ENCODE measurements at regions not wholly inside any gene's neighbourhood (a gene's known extent, or its start where the extent isn't known, plus 50 kb on each side); places are given as distances from the start of the nearest gene placed in this dataset.
"Not testable (repeated sequence)": the region's sequence is repeated elsewhere in the genome, so short reads cannot be mapped to it uniquely, and the experiment has no call there.

DNA sequence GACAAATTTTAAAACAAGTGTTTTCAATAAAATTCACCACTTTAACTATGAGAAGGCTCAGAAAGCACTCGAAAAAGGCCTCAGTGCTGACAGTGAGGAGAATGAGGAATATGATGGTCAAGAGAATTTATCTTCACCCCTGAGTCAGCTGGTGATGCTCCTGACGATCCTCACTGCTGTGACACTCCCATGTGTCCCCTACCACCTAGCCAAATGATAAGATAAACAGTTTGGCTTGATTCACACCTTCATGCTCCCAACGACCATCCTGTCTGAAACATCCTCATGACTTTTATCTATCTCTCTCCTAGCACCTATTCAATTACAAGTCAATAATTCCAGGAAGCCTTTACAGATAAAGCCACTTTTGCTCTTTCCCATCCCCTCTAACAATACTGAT lies 66.0 kb upstream of the PDPR start:
- Histone ChIP-seq H4K20me1 (ENCODE audit: insufficient read depth, low read length) (peaks cover 19% of the 10 kb centered on the region), H3K79me2 (ENCODE audit: insufficient read depth, low read length) (peaks cover 25% of the 10 kb centered on the region)
- H3K36me3 Mint-ChIP-seq (ENCODE audit: low read depth, unreplicated experiment); H3K4me1 ChIP-seq (ENCODE audit: insufficient read depth, low read length); H3K27me3 ChIP-seq (ENCODE audit: insufficient read depth, low read length); H3K27me3 Mint-ChIP-seq (ENCODE audit: low read depth, unreplicated experiment); H2AFZ ChIP-seq (ENCODE audit: low read depth, low read length); H3K4me2 ChIP-seq (ENCODE audit: low read length); H3K4me1 Mint-ChIP-seq (ENCODE audit: low read depth, unreplicated experiment); H3K9ac ChIP-seq (ENCODE audit: low read length); H3K36me3 ChIP-seq (ENCODE audit: insufficient read depth, low read length); H3K27ac ChIP-seq (ENCODE audit: low read depth, low read length); H3K9me3 Mint-ChIP-seq (ENCODE audit: unreplicated experiment); H3K4me3 ChIP-seq (ENCODE audit: insufficient read depth, low read depth, low read length); FAIRE-seq; H3K9me3 ChIP-seq (ENCODE audit: insufficient read depth, low read depth, low read length); H3K4me3 Mint-ChIP-seq (ENCODE audit: unreplicated experiment); H3K27ac Mint-ChIP-seq (ENCODE audit: unreplicated experiment); DNase-seq (ENCODE audit: low read depth): not testable (repeated sequence)

GRCh38 chr16:70058056-70058455 lies 56.1 kb upstream of the PDPR start:
- peaks cover 41% of the 10 kb centered on the region for H3K79me2 ChIP-seq (ENCODE audit: insufficient read depth, low read length)
- H3K9me3 Mint-ChIP-seq (ENCODE audit: unreplicated experiment); H3K9me3 ChIP-seq (ENCODE audit: insufficient read depth, low read depth, low read length); H3K4me1 ChIP-seq (ENCODE audit: insufficient read depth, low read length); H3K4me3 ChIP-seq (ENCODE audit: insufficient read depth, low read depth, low read length); H3K27ac ChIP-seq (ENCODE audit: low read depth, low read length); H3K9ac ChIP-seq (ENCODE audit: low read length); H3K4me2 ChIP-seq (ENCODE audit: low read length); H3K36me3 Mint-ChIP-seq (ENCODE audit: low read depth, unreplicated experiment); H3K4me1 Mint-ChIP-seq (ENCODE audit: low read depth, unreplicated experiment); FAIRE-seq; H3K27me3 Mint-ChIP-seq (ENCODE audit: low read depth, unreplicated experiment); H3K4me3 Mint-ChIP-seq (ENCODE audit: unreplicated experiment); H3K36me3 ChIP-seq (ENCODE audit: insufficient read depth, low read length); H3K27ac Mint-ChIP-seq (ENCODE audit: unreplicated experiment); DNase-seq (ENCODE audit: low read depth); H3K27me3 ChIP-seq (ENCODE audit: insufficient read depth, low read length); H2AFZ ChIP-seq (ENCODE audit: low read depth, low read length): not testable (repeated sequence)
- peaks cover 40% of the 10 kb centered on the region for H4K20me1 ChIP-seq (ENCODE audit: insufficient read depth, low read length)

DNA sequence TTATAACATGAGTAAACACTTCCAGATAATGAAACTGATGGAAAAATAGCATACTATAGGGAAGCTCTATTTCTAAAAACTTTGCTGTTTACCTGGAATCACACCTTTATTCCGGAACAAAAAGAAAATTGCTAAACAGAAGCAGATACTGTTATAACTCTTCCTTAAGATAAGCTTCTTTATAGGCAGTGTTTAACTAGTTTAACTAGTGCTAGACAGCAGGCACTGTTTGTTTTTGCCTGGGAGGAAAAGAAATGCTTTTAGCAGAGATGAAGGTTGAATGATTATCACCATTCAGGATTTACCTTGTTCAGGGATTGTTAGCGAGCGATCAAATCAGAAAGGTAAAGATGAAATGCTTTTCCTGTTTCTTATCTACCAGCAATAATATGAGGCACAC lies 54.7 kb upstream of the PDPR start:
- H3K36me3 ChIP-seq (ENCODE audit: insufficient read depth, low read length); H3K4me3 ChIP-seq (ENCODE audit: insufficient read depth, low read depth, low read length); H3K4me1 ChIP-seq (ENCODE audit: insufficient read depth, low read length); H2AFZ ChIP-seq (ENCODE audit: low read depth, low read length); FAIRE-seq; H3K27me3 Mint-ChIP-seq (ENCODE audit: low read depth, unreplicated experiment); DNase-seq (ENCODE audit: low read depth); H3K9me3 Mint-ChIP-seq (ENCODE audit: unreplicated experiment); H3K9me3 ChIP-seq (ENCODE audit: insufficient read depth, low read depth, low read length); H3K4me3 Mint-ChIP-seq (ENCODE audit: unreplicated experiment); H3K27ac ChIP-seq (ENCODE audit: low read depth, low read length); H3K9ac ChIP-seq (ENCODE audit: low read length); H3K4me2 ChIP-seq (ENCODE audit: low read length); H3K27me3 ChIP-seq (ENCODE audit: insufficient read depth, low read length); H3K36me3 Mint-ChIP-seq (ENCODE audit: low read depth, unreplicated experiment); H3K27ac Mint-ChIP-seq (ENCODE audit: unreplicated experiment): not testable (repeated sequence)
- H3K79me2 ChIP-seq (ENCODE audit: insufficient read depth, low read length), result peaks cover 47% of the 10 kb centered on the region
- H3K4me1 Mint-ChIP-seq (ENCODE audit: low read depth, unreplicated experiment), result peaks cover 13% of the 10 kb centered on the region
- peaks cover 53% of the 10 kb centered on the region for H4K20me1 ChIP-seq (ENCODE audit: insufficient read depth, low read length)

DNA sequence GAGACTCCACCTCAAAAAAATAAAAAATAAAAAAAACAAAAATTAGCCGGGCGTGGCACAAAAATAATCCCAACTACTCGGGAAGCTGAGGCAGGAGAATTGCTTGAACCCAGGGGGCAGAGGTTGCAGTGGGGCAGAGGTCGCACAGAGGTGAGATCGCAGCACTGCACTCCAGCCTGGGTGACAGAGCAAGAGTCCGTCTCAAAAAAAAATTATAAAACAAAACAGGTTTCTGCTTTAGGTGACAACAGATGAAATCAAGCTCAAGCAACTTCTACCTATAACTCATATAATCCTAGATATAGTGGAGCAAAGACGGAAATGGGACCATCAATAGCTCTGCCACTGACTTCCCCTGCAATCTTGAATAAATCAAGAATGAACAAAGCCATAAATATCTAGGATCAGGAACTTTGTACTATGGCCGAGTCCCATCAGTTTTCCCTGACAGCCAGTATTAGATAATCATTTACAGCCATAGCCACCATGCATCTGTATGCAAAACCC lies 53.6 kb upstream of the PDPR start:
- H3K36me3 Mint-ChIP-seq (ENCODE audit: low read depth, unreplicated experiment); H3K9me3 Mint-ChIP-seq (ENCODE audit: unreplicated experiment); FAIRE-seq; H3K9me3 ChIP-seq (ENCODE audit: insufficient read depth, low read depth, low read length); H3K27ac ChIP-seq (ENCODE audit: low read depth, low read length); H3K27ac Mint-ChIP-seq (ENCODE audit: unreplicated experiment); H3K4me3 ChIP-seq (ENCODE audit: insufficient read depth, low read depth, low read length); H3K9ac ChIP-seq (ENCODE audit: low read length); H3K36me3 ChIP-seq (ENCODE audit: insufficient read depth, low read length); H3K4me3 Mint-ChIP-seq (ENCODE audit: unreplicated experiment); H3K27me3 ChIP-seq (ENCODE audit: insufficient read depth, low read length); H2AFZ ChIP-seq (ENCODE audit: low read depth, low read length); H3K27me3 Mint-ChIP-seq (ENCODE audit: low read depth, unreplicated experiment); DNase-seq (ENCODE audit: low read depth); H3K4me2 ChIP-seq (ENCODE audit: low read length); H3K4me1 ChIP-seq (ENCODE audit: insufficient read depth, low read length): not testable (repeated sequence)
- H4K20me1 ChIP-seq (ENCODE audit: insufficient read depth, low read length), result peaks cover 52% of the 10 kb centered on the region
- H3K79me2 ChIP-seq (ENCODE audit: insufficient read depth, low read length), result peaks cover 46% of the 10 kb centered on the region
- peaks cover 13% of the 10 kb centered on the region for H3K4me1 Mint-ChIP-seq (ENCODE audit: low read depth, unreplicated experiment)

DNA sequence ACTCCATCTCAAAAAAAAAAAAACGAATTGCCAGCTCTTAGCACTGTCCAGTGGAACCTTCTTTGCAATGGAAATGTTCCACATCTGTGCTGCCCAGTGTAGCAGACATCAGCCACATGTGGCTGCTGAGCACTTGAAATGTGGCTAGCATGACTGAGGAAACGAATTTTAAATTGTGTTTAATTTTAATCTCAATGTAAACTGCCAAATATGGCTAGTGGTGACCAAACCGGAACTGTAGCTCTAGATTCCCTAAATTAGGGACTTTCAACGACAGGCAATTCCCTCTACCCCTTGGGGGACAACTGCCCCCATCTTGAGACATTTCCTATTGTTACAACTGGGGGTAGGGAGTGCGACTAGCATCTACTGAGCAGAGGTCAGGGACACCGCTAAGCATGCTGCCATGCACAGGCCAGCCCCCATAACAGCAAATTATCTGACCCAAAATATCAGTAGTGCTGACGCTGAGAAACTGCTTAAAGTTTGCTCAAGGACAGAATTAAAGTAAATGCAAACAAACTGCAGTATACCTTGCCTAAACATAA lies 52.4 kb upstream of the PDPR start:
- Mint-ChIP-seq H3K4me3 (ENCODE audit: unreplicated experiment) (peak overlapping the region; percentile 50), H3K27ac (ENCODE audit: unreplicated experiment) (peak overlapping the region; percentile 18), H3K4me1 (ENCODE audit: low read depth, unreplicated experiment) (peaks cover 13% of the 10 kb centered on the region)
- not testable (repeated sequence) for H3K27me3 ChIP-seq (ENCODE audit: insufficient read depth, low read length); H3K9me3 ChIP-seq (ENCODE audit: insufficient read depth, low read depth, low read length); H2AFZ ChIP-seq (ENCODE audit: low read depth, low read length); H3K27me3 Mint-ChIP-seq (ENCODE audit: low read depth, unreplicated experiment); H3K9me3 Mint-ChIP-seq (ENCODE audit: unreplicated experiment); H3K36me3 ChIP-seq (ENCODE audit: insufficient read depth, low read length); H3K9ac ChIP-seq (ENCODE audit: low read length); H3K4me3 ChIP-seq (ENCODE audit: insufficient read depth, low read depth, low read length); H3K4me1 ChIP-seq (ENCODE audit: insufficient read depth, low read length); H3K27ac ChIP-seq (ENCODE audit: low read depth, low read length); DNase-seq (ENCODE audit: low read depth); FAIRE-seq; H3K4me2 ChIP-seq (ENCODE audit: low read length); H3K36me3 Mint-ChIP-seq (ENCODE audit: low read depth, unreplicated experiment)
- Histone ChIP-seq H4K20me1 (ENCODE audit: insufficient read depth, low read length) (peaks cover 49% of the 10 kb centered on the region), H3K79me2 (ENCODE audit: insufficient read depth, low read length) (peaks cover 42% of the 10 kb centered on the region)

- not testable (repeated sequence) for H3K4me3 Mint-ChIP-seq (ENCODE audit: unreplicated experiment); H3K27me3 Mint-ChIP-seq (ENCODE audit: low read depth, unreplicated experiment); H2AFZ ChIP-seq (ENCODE audit: low read depth, low read length); H3K27me3 ChIP-seq (ENCODE audit: insufficient read depth, low read length); H3K4me1 ChIP-seq (ENCODE audit: insufficient read depth, low read length); H3K9ac ChIP-seq (ENCODE audit: low read length); H3K4me3 ChIP-seq (ENCODE audit: insufficient read depth, low read depth, low read length); H3K36me3 Mint-ChIP-seq (ENCODE audit: low read depth, unreplicated experiment); H3K4me2 ChIP-seq (ENCODE audit: low read length); DNase-seq (ENCODE audit: low read depth); H3K9me3 Mint-ChIP-seq (ENCODE audit: unreplicated experiment); H3K27ac Mint-ChIP-seq (ENCODE audit: unreplicated experiment); FAIRE-seq; H3K9me3 ChIP-seq (ENCODE audit: insufficient read depth, low read depth, low read length); H3K27ac ChIP-seq (ENCODE audit: low read depth, low read length); H3K36me3 ChIP-seq (ENCODE audit: insufficient read depth, low read length)
- peaks cover 43% of the 10 kb centered on the region for H4K20me1 ChIP-seq (ENCODE audit: insufficient read depth, low read length)
- H3K79me2 ChIP-seq (ENCODE audit: insufficient read depth, low read length), result peaks cover 42% of the 10 kb centered on the region
- peaks cover 11% of the 10 kb centered on the region for H3K4me1 Mint-ChIP-seq (ENCODE audit: low read depth, unreplicated experiment)
Measured at GRCh38 chr16:70062947-70063346, 51.2 kb upstream of the PDPR start.

Measured in astrocyte (in vitro differentiated cells and primary cell).